Type B pancreatic cell (in vitro differentiated cells): ENCODE measurements at regions not wholly inside any gene's neighbourhood (a gene's known extent, or its start where the extent isn't known, plus 50 kb on each side); places are given as distances from the start of the nearest gene placed in this dataset.

ENCODE experiments used
- DNase-seq: peaks from one replicate; pipeline ENCODE4 v3.0.0; 2021; ENCODE audit warnings: mixed read lengths; ENCODE audit not compliant: unreplicated experiment; ENCODE audit errors: extremely low spot score
- H3K27ac Mint-ChIP-seq: 2 replicates; pipeline ENCODE4 v1.8.0; 2021; ENCODE audit warnings: mild to moderate bottlenecking, mixed read lengths
- H3K27me3 Mint-ChIP-seq: 2 replicates; pipeline ENCODE4 v1.8.0; 2021; ENCODE audit warnings: mixed read lengths
- H3K36me3 Mint-ChIP-seq: 2 replicates; pipeline ENCODE4 v1.8.0; 2021; ENCODE audit warnings: mixed read lengths
- H3K4me1 Mint-ChIP-seq: one replicate; pipeline ENCODE4 v1.8.0; 2021; ENCODE audit warnings: mixed read lengths; ENCODE audit not compliant: unreplicated experiment
- H3K4me3 Mint-ChIP-seq: 2 replicates; pipeline ENCODE4 v1.8.0; 2021; ENCODE audit warnings: mild to moderate bottlenecking, mixed read lengths
- H3K9me3 Mint-ChIP-seq: 2 replicates; pipeline ENCODE4 v1.8.0; 2021; ENCODE audit warnings: mixed read lengths
- CTCF ChIP-seq: fragments of 200-600 bp; sonication (generic); conservative IDR thresholded peaks from 2 replicates; pipeline ENCODE4 v1.5.0; 2021; ENCODE audit warnings: antibody characterized with exemption, mild to moderate bottlenecking

GRCh38 chr7:50164559-50165170 lies 71.6 kb upstream of the ZPBP start:
- H3K27me3 Mint-ChIP-seq: no peaks in the 10 kb centered on the region
- no peaks in the 10 kb centered on the region for H3K4me1 Mint-ChIP-seq
- H3K4me3 Mint-ChIP-seq: no peak overlapping the region
- no peak for TF ChIP-seq CTCF
- DNase-seq: no peak
- H3K36me3 Mint-ChIP-seq: no peaks in the 10 kb centered on the region
- no peak overlapping the region for H3K27ac Mint-ChIP-seq
- H3K9me3 Mint-ChIP-seq: no peaks in the 10 kb centered on the region

GRCh38 chr7:50160206-50160605 lies 67.2 kb upstream of the ZPBP start:
- DNase-seq: no peak
- H3K4me3 Mint-ChIP-seq: no peak overlapping the region
- no peak for TF ChIP-seq CTCF
- H3K4me1 Mint-ChIP-seq: no peaks in the 10 kb centered on the region
- peaks cover 3% of the 10 kb centered on the region for H3K27me3 Mint-ChIP-seq
- H3K27ac Mint-ChIP-seq: no peak overlapping the region
- no peaks in the 10 kb centered on the region for H3K36me3 Mint-ChIP-seq
- H3K9me3 Mint-ChIP-seq: no peaks in the 10 kb centered on the region

GRCh38 chr7:50159154-50159553 lies 66.1 kb upstream of the ZPBP start:
- Mint-ChIP-seq H3K4me3 (no peak overlapping the region), H3K4me1 (no peaks in the 10 kb centered on the region), H3K27me3 (peaks cover 3% of the 10 kb centered on the region), H3K36me3 (no peaks in the 10 kb centered on the region), H3K27ac (no peak overlapping the region), H3K9me3 (no peaks in the 10 kb centered on the region)
- no peak for DNase-seq
- TF ChIP-seq CTCF: no peak

GRCh38 chr7:50156706-50157105 lies 63.7 kb upstream of the ZPBP start:
- no peak overlapping the region for H3K4me3 Mint-ChIP-seq

GRCh38 chr7:50156163-50156562 lies 63.1 kb upstream of the ZPBP start:
- H3K9me3 Mint-ChIP-seq: no peaks in the 10 kb centered on the region
- H3K27me3 Mint-ChIP-seq: peaks cover 3% of the 10 kb centered on the region
- no peak for DNase-seq
- H3K36me3 Mint-ChIP-seq: no peaks in the 10 kb centered on the region
- no peak overlapping the region for H3K4me3 Mint-ChIP-seq
- H3K4me1 Mint-ChIP-seq: no peaks in the 10 kb centered on the region
- TF ChIP-seq CTCF: no peak
- no peak overlapping the region for H3K27ac Mint-ChIP-seq

More at GRCh38 chr7:50156706-50157105, 63.7 kb upstream of the ZPBP start:
- Mint-ChIP-seq H3K27ac (no peak overlapping the region), H3K36me3 (no peaks in the 10 kb centered on the region), H3K9me3 (no peaks in the 10 kb centered on the region), H3K27me3 (peaks cover 3% of the 10 kb centered on the region), H3K4me1 (no peaks in the 10 kb centered on the region)
- DNase-seq: no peak
- TF ChIP-seq CTCF: no peak

GRCh38 chr7:50155755-50156154 lies 62.7 kb upstream of the ZPBP start:
- H3K27me3 Mint-ChIP-seq: peaks cover 3% of the 10 kb centered on the region
- H3K4me3 Mint-ChIP-seq: no peak overlapping the region
- no peaks in the 10 kb centered on the region for H3K36me3 Mint-ChIP-seq
- H3K9me3 Mint-ChIP-seq: no peaks in the 10 kb centered on the region
- TF ChIP-seq CTCF: no peak
- no peaks in the 10 kb centered on the region for H3K4me1 Mint-ChIP-seq
- no peak overlapping the region for H3K27ac Mint-ChIP-seq
- DNase-seq: no peak
